ENCODE measurements at regions not wholly inside any gene's neighbourhood (a gene's known extent, or its start where the extent isn't known, plus 50 kb on each side); places are given as distances from the start of the nearest gene placed in this dataset.

- Histone ChIP-seq H3K27me3 (no peaks in the 10 kb centered on the region), H3K4me1 (peaks cover 0 to 82% (median 65%) of the 10 kb centered on the region in 4 donors), H3K9me3 (no peaks in the 10 kb centered on the region), H3K27ac (peak overlapping the region; percentile 62 to 63), H3K36me3 (no peaks in the 10 kb centered on the region), H3K4me3 (no peak overlapping the region)
- intact Hi-C loops (cut with DNase I; ENCODE audit: low total_unique reads), result no loop called here
- no peak for DNase-seq
- TF ChIP-seq, protein P1, sequence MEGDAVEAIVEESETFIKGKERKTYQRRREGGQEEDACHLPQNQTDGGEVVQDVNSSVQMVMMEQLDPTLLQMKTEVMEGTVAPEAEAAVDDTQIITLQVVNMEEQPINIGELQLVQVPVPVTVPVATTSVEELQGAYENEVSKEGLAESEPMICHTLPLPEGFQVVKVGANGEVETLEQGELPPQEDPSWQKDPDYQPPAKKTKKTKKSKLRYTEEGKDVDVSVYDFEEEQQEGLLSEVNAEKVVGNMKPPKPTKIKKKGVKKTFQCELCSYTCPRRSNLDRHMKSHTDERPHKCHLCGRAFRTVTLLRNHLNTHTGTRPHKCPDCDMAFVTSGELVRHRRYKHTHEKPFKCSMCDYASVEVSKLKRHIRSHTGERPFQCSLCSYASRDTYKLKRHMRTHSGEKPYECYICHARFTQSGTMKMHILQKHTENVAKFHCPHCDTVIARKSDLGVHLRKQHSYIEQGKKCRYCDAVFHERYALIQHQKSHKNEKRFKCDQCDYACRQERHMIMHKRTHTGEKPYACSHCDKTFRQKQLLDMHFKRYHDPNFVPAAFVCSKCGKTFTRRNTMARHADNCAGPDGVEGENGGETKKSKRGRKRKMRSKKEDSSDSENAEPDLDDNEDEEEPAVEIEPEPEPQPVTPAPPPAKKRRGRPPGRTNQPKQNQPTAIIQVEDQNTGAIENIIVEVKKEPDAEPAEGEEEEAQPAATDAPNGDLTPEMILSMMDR (IDR thresholded peaks at IDR 0.05), result no peak
Measured at GRCh38 chr19:46931202-46931601, 70.4 kb downstream of the ARHGAP35 start.

DNA sequence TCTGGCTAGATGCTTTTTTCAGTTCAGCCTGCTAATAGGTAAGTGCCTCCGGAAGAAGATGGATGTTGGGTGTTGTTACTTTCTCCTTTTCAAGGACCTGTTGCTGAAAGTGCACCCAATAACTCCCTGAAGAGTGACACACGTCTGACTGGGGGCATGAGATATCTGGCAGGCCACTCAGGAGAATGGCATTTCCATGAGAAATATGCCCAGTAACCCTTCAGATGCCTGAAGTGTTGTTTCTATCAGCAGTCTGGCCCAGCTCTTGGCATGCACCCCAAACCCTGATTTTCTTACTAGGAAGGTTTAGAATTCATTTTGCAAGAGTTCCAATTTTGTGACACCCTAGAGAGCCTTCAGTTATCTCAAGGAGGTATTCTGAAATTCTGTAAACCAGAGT, 71.5 kb downstream of the ARHGAP35 start:
- Histone ChIP-seq H3K27me3 (no peaks in the 10 kb centered on the region), H3K4me3 (no peak overlapping the region), H3K4me1 (peaks cover 0 to 81% (median 62%) of the 10 kb centered on the region in 4 donors), H3K9me3 (no peaks in the 10 kb centered on the region), H3K27ac (peak overlapping the region; percentile 62 to 63), H3K36me3 (peaks cover 0 to 3% (median under 1%) of the 10 kb centered on the region in 3 donors)
- intact Hi-C loops (cut with DNase I; ENCODE audit: low total_unique reads), result no loop called here
- DNase-seq, result no peak
- TF ChIP-seq, protein P1 (IDR thresholded peaks at IDR 0.05), result no peak

DNA sequence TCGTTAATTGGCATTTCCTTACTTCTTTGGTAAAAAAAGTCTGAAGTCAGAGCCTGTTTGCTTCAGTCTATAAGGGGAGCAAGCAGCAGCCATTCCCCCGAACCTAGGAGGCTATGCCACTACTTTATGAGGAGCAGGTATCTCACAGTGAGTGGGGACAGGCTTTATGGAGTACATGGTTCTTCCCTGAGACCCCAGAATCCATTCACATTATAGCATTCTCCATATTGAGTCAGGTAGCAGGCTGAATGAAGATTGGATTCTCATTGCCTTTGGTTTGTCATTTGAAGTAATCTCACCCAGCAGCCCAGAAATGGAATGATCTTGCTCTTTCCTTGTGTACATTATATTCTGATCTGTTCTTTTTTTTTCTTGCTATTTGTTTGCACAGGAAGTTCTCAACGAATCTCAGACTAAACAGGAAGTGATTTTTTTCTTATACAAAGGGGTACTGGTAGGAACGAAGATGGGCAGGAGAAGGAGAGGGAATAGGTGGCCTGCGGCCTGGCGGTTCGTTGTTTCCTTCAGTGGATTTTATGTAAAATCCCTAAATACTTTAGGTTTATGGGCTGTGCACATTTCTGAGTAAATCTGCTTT, 74.4 kb downstream of the ARHGAP35 start:
- intact Hi-C loops (cut with DNase I; ENCODE audit: low total_unique reads), result loop anchor here (5.0 kb wide), 1 partner anchor 42 kb away; no protein-coding TSS in a partner anchor
- Histone ChIP-seq H3K4me3 (no peak overlapping the region), H3K27me3 (no peaks in the 10 kb centered on the region), H3K9me3 (no peaks in the 10 kb centered on the region), H3K4me1 (peaks cover 0 to 55% (median 41%) of the 10 kb centered on the region in 4 donors), H3K36me3 (peaks cover 0 to 13% (median 4%) of the 10 kb centered on the region in 3 donors), H3K27ac (peak overlapping the region in 1 of 2 donors; percentile 17)
- TF ChIP-seq, protein P1 (IDR thresholded peaks at IDR 0.05), result no peak
- no peak for DNase-seq

DNA sequence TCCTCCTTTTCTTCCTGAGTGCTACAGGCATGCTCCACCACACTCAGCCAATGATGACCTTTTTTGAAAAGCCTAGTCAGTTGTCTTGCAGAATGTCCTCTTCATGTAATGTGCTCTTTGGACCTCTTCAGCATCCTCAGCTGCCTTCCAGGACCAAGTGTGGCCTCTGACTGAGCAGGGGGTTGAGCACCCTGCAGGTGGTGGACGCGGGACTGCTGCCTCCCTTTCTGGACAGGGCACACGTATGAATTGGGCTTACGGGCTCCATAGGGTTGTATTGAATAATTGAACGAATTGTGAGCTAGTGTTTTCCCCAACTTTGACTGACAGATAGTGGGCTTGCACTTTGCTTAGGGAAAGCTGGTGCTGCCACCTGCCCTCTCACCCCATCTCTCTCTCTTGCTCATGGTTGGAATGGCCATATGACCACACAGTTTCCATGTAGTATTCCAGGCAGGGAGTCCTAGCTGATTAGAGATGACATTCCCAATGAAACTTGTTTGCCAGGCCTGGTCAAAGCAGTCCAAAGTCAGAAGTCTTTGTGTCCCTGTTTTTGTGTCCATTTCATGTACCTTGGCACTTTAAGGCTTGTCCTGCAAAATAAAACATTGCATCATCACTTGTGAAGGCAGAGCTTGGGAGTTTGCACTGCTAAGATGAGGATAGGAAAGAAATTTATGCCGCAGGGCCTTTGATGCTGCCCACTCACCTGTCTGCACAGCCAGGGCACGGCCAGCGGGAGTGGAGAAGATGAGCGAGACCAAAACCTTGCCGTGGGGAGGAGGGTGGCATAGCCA, 76.3 kb upstream of the NPAS1 start:
- H3K27ac ChIP-seq, result peak overlapping the region; percentile 47 to 87
- DNase-seq, result no peak
- intact Hi-C loops (cut with DNase I; ENCODE audit: low total_unique reads), result loop anchor here (10.0 kb wide), 1 partner anchor 79 kb away; the partner anchor contains the start of gene ARHGAP35
- peaks cover 0 to 4% (median 0%) of the 10 kb centered on the region in 3 donors for H3K36me3 ChIP-seq
- TF ChIP-seq, protein P1 (IDR thresholded peaks at IDR 0.05), result no peak
- H3K4me3 ChIP-seq, result no peak overlapping the region
- H3K4me1 ChIP-seq, result peaks cover 0 to 59% (median 54%) of the 10 kb centered on the region in 4 donors
- H3K9me3 ChIP-seq, result no peaks in the 10 kb centered on the region
- no peaks in the 10 kb centered on the region for H3K27me3 ChIP-seq

- Histone ChIP-seq H3K36me3 (peaks cover 0 to 4% (median 0%) of the 10 kb centered on the region in 3 donors), H3K4me3 (peak overlapping the region in 1 of 2 donors; percentile 38), H3K9me3 (no peaks in the 10 kb centered on the region), H3K4me1 (peaks cover 0 to 60% (median 54%) of the 10 kb centered on the region in 4 donors), H3K27ac (peak overlapping the region; percentile 87 to 88), H3K27me3 (no peaks in the 10 kb centered on the region)
- intact Hi-C loops (cut with DNase I; ENCODE audit: low total_unique reads), result loop anchor here (10.0 kb wide), 1 partner anchor 79 kb away; the partner anchor contains the start of gene ARHGAP35
- TF ChIP-seq, protein P1 (IDR thresholded peaks at IDR 0.05), result no peak
- no peak for DNase-seq
Measured at GRCh38 chr19:46944123-46944748, 75.4 kb upstream of the NPAS1 start.

All from tibial artery (tissue), 4 donors.